ENCODE measurements at regions not wholly inside any gene's neighbourhood (a gene's known extent, or its start where the extent isn't known, plus 50 kb on each side); places are given as distances from the start of the nearest gene placed in this dataset.

DNA sequence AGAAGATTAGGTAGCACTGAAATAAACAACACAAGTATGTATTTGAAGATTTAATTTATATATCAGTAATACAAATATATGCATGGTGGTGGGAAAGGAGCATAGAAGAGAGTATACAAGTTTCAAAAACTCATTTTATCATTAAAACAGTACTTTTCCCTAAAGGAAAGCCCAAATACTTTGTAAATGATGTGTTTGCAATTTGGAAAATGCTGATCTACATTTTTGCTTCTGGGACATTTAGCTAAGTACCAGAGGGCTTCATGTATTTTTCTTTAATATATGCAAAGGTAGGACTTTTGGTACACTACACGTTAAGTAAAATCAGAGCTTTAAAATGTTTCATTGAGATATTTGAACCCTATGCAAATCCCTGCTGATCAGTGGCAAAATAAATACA, 1624.2 kb downstream of the SUCLG1 start:
- ChIA-PET CTCF (ENCODE audit: low intra/inter-chr PET ratio) (no interaction called here), POLR2A (no interaction called here)
- H3K79me2 ChIP-seq (ENCODE audit: control insufficient read depth, insufficient read depth, low read length), result no peaks in the 10 kb centered on the region
- H3K9me3 ChIP-seq (replicated peaks; ENCODE audit: control insufficient read depth, insufficient read depth, low read depth, low read length), result no peaks in the 10 kb centered on the region; the same call in 1 of the 2 replicates
- H3K27ac ChIP-seq (ENCODE audit: extremely low read depth, low read depth, low read length), result no peak overlapping the region
- no peak overlapping the region for H3K4me2 ChIP-seq (ENCODE audit: insufficient read depth, low read length)
- H3K4me1 ChIP-seq (replicated peaks in 1 of 2; ENCODE audit: control insufficient read depth in 2 of 2, insufficient read depth in 2 of 2, low read length in 2 of 2), result no peaks in the 10 kb centered on the region
- 0% methylated on average over 1 of the region's 1 CpG for WGBS (ENCODE audit: insufficient coverage, low coverage, missing lambda C conversion rate)
- in situ Hi-C loops (cut with MboI), result no loop called here
- H3K9me1 ChIP-seq (ENCODE audit: control insufficient read depth, insufficient read depth, low read length), result no peaks in the 10 kb centered on the region
- H2AFZ ChIP-seq (ENCODE audit: low read depth, low read length), result no peak overlapping the region
- FAIRE-seq (no peak), ATAC-seq (no peak), DNase-seq (ENCODE audit: extremely low read depth in 1 of 4, low spot score in 3 of 4) (no peak)
- H3K4me3 ChIP-seq, result no peak overlapping the region
- intact Hi-C loops (cut with micrococcal nuclease), result no loop called here
- no peaks in the 10 kb centered on the region for H4K20me1 ChIP-seq (replicated peaks; ENCODE audit: control insufficient read depth, insufficient read depth, low read length)
- BruUV-seq (replicated peaks), result no TSS peak
- TF ChIP-seq NR0B1 (IDR thresholded peaks at IDR 0.05; ENCODE audit: partially characterized antibody) (no peak), MYC (IDR thresholded peaks at IDR 0.05; ENCODE audit: low read depth, low read length) (no peak), MYC (CRISPR knock-in tag; IDR thresholded peaks at IDR 0.05; ENCODE audit: borderline replicate concordance, low read depth) (no peak), MTA3 (IDR thresholded peaks at IDR 0.05; ENCODE audit: borderline replicate concordance) (no peak)
- TF ChIP-seq, protein P1, sequence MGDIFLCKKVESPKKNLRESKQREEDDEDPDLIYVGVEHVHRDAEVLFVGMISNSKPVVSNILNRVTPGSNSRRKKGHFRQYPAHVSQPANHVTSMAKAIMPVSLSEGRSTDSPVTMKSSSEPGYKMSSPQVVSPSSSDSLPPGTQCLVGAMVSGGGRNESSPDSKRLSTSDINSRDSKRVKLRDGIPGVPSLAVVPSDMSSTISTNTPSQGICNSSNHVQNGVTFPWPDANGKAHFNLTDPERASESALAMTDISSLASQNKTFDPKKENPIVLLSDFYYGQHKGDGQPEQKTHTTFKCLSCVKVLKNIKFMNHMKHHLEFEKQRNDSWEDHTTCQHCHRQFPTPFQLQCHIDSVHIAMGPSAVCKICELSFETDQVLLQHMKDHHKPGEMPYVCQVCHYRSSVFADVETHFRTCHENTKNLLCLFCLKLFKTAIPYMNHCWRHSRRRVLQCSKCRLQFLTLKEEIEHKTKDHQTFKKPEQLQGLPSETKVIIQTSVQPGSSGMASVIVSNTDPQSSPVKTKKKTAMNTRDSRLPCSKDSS (IDR thresholded peaks at IDR 0.05; ENCODE audit: low read depth, partially characterized antibody), result no peak
- H3K36me3 ChIP-seq (ENCODE audit: control insufficient read depth, insufficient read depth, low read length), result no peaks in the 10 kb centered on the region
- H3K27me3 ChIP-seq (ENCODE audit: control insufficient read depth in 2 of 2, insufficient read depth in 2 of 2, low read length in 2 of 2), result no peaks in the 10 kb centered on the region
- no peak overlapping the region for H3K9ac ChIP-seq (ENCODE audit: insufficient read depth in 1 of 2, low read depth in 2 of 2, low read length in 2 of 2)
